K562 (cell line): ENCODE measurements at regions not wholly inside any gene's neighbourhood (a gene's known extent, or its start where the extent isn't known, plus 50 kb on each side); places are given as distances from the start of the nearest gene placed in this dataset.

Source experiments
- ATAC-seq: fragments of 200-7000 bp; cut with Tn5 transposase; 3 replicates; pipeline ENCODE4 v1.9.1; 2020; ENCODE audit warnings: moderate library complexity
- BruUV-seq: library from RNA; stranded (reverse); fragments of 400-500 nt; replicated peaks from 2 replicates; lab custom pipeline; 2021; lab: Mats Ljungman, UMichigan
- CTCF ChIA-PET: fragments of 300-600 bp; formaldehyde crosslinking; extraction: SDS; loops from one replicate; lab custom pipeline; 2021; ENCODE audit warnings: low intra/inter-chr PET ratio; lab: Yijun Ruan, JAX
- POLR2A ChIA-PET: fragments of 300-600, 350-650 bp; sonication (Branson Sonifier 250); formaldehyde crosslinking; extraction: SDS; loops from one replicate; lab custom pipeline; 2021; ENCODE audit warnings: antibody characterized with exemption, inconsistent platforms; lab: Yijun Ruan, JAX
- DNase-seq, 4 experiments: peaks; one replicate each; pipeline versions ENCODE4 v3.0.0 to v3.0.0-alpha.2; 2011 to 2018; ENCODE audit warnings: low spot score in 3 of 4, mixed read lengths in 3 of 4; ENCODE audit errors: extremely low read depth in 1 of 4
- FAIRE-seq: peaks from 2 replicates; lab custom pipeline; 2011; peaks lifted over from hg19 to GRCh38; lab: Jason Lieb, UNC
- H2AFZ ChIP-seq: 2 replicates; pipeline ENCODE4 v1.6.0; 2011; ENCODE audit warnings: low read depth, low read length, control low read depth, inconsistent platforms
- H3K27ac ChIP-seq: fragments of 200-600 bp; 3 replicates; pipeline ENCODE4 v1.8.0; 2011; ENCODE audit warnings: low read depth, mild to moderate bottlenecking, control low read depth, inconsistent platforms, low read length, moderate library complexity, mixed read lengths; ENCODE audit errors: extremely low read depth
- H3K27me3 ChIP-seq, 2 experiments: fragments of 300-600 bp in 1 of 2; 2 replicates in 1 of 2; 3 replicates in 1 of 2; pipeline versions ENCODE4 v1.6.0 to v1.8.0; 2011; ENCODE audit warnings: inconsistent platforms in 2 of 2, low read length in 2 of 2, mild to moderate bottlenecking in 1 of 2, mixed read lengths in 1 of 2, moderate library complexity in 1 of 2; ENCODE audit not compliant: control insufficient read depth in 2 of 2, insufficient read depth in 2 of 2
- H3K36me3 ChIP-seq: fragments of 300-600 bp; 3 replicates; pipeline ENCODE4 v1.8.0; 2011; ENCODE audit warnings: mild to moderate bottlenecking, low read length, inconsistent platforms; ENCODE audit not compliant: control insufficient read depth, insufficient read depth
- H3K4me1 ChIP-seq, 2 experiments: fragments of 200-600 bp in 1 of 2; replicated peaks in 1 of 2; 2 replicates in 1 of 2; 3 replicates in 1 of 2; pipeline versions ENCODE4 v1.5.1 to v1.8.0; 2011; ENCODE audit warnings: inconsistent platforms in 2 of 2, low read length in 2 of 2, mild to moderate bottlenecking in 1 of 2, mixed read lengths in 1 of 2, moderate library complexity in 1 of 2; ENCODE audit not compliant: control insufficient read depth in 2 of 2, insufficient read depth in 2 of 2
- H3K4me2 ChIP-seq: 2 replicates; pipeline ENCODE4 v1.6.1; 2011; ENCODE audit warnings: low read length, control low read depth, inconsistent platforms, mixed read lengths; ENCODE audit not compliant: insufficient read depth
- H3K4me3 ChIP-seq: fragments of 200-600 bp; sonication (generic), shearing (Covaris generic); 2 replicates; pipeline ENCODE4 v1.5.1; 2016; ENCODE audit warnings: control low read depth, inconsistent platforms
- H3K79me2 ChIP-seq: fragments of 200-600 bp; 3 replicates; pipeline ENCODE4 v1.8.0; 2011; ENCODE audit warnings: low read length, inconsistent platforms; ENCODE audit not compliant: control insufficient read depth, insufficient read depth
- H3K9ac ChIP-seq, 2 experiments: 2 replicates each; pipeline versions ENCODE4 v1.6.0 to v1.6.1; 2011; ENCODE audit warnings: low read depth in 2 of 2, low read length in 2 of 2, control low read depth in 1 of 2, inconsistent platforms in 1 of 2, mild to moderate bottlenecking in 1 of 2, mixed read lengths in 1 of 2; ENCODE audit not compliant: insufficient read depth in 1 of 2
- H3K9me1 ChIP-seq: one replicate; pipeline ENCODE4 v1.6.0; 2011; ENCODE audit warnings: inconsistent platforms, mild to moderate bottlenecking, low read length, moderate library complexity; ENCODE audit not compliant: control insufficient read depth, insufficient read depth
- H3K9me3 ChIP-seq: replicated peaks from 2 replicates; pipeline ENCODE4 v1.5.1; 2011; ENCODE audit warnings: low read depth, low read length, inconsistent platforms; ENCODE audit not compliant: control insufficient read depth, insufficient read depth
- H4K20me1 ChIP-seq: replicated peaks from 2 replicates; pipeline ENCODE4 v1.6.1; 2011; ENCODE audit warnings: low read length, inconsistent platforms, mixed read lengths; ENCODE audit not compliant: control insufficient read depth, insufficient read depth
- COPS2 ChIP-seq: fragments of 450-650 bp; conservative IDR thresholded peaks from 2 replicates; pipeline ENCODE4 v1.6.1; 2016; ENCODE audit warnings: mild to moderate bottlenecking, moderate library complexity
- ELF2 ChIP-seq: fragments of 250-450 bp; sonication (Bioruptor Pico); IDR thresholded peaks from 2 replicates; pipeline ENCODE4 v1.5.0; 2021; ENCODE audit warnings: mild to moderate bottlenecking
- KDM4B ChIP-seq, 2 experiments: fragments of 450-650 bp in 1 of 2; sonication (generic) in 1 of 2; IDR thresholded peaks; 2 replicates each; pipeline ENCODE4 v1.6.1; 2016 to 2017; ENCODE audit warnings: borderline replicate concordance in 2 of 2, antibody characterized with exemption in 1 of 2, low read depth in 1 of 2, mild to moderate bottlenecking in 1 of 2
- MNT ChIP-seq, 2 experiments: fragments of 450-650 bp; conservative IDR thresholded peaks; 2 replicates each; pipeline ENCODE4 v1.6.1; 2017; ENCODE audit warnings: mild to moderate bottlenecking in 2 of 2, moderate library complexity in 2 of 2
- MXI1 ChIP-seq: IDR thresholded peaks from 2 replicates; pipeline ENCODE4 v1.6.1; 2011; ENCODE audit warnings: low read depth, mild to moderate bottlenecking, improper control_type of control experiment, low read length
- PHB ChIP-seq: fragments of 250-450 bp; sonication (Bioruptor Pico); IDR thresholded peaks from 2 replicates; pipeline ENCODE4 v1.5.0; 2021
- RBM22 ChIP-seq: fragments of 200-400 bp; formaldehyde crosslinking; IDR thresholded peaks from 2 replicates; pipeline ENCODE4 v1.6.1; 2018; ENCODE audit warnings: low read length, low read depth; ENCODE audit not compliant: poor library complexity, severe bottlenecking
- RFX1 ChIP-seq: fragments of 450-650 bp; IDR thresholded peaks from 2 replicates; pipeline ENCODE4 v1.6.1; 2016; ENCODE audit warnings: mild to moderate bottlenecking, moderate library complexity
- SIN3B ChIP-seq: fragments of 450-650 bp; IDR thresholded peaks from 2 replicates; pipeline ENCODE4 v1.6.1; 2017; ENCODE audit warnings: low read depth, mild to moderate bottlenecking, moderate library complexity
- SP2 ChIP-seq: IDR thresholded peaks from 2 replicates; pipeline ENCODE4 v1.6.1; 2011; ENCODE audit warnings: mild to moderate bottlenecking, low read depth, low read length, moderate library complexity; ENCODE audit not compliant: poor library complexity, severe bottlenecking; ENCODE audit errors: extremely low read depth
- TCF7 ChIP-seq: sonication (generic); IDR thresholded peaks from 2 replicates; pipeline ENCODE4 v1.6.1; 2016; ENCODE audit warnings: antibody characterized with exemption, borderline replicate concordance
- U2AF2 ChIP-seq: fragments of 200-400 bp; formaldehyde crosslinking; optimal IDR thresholded peaks from 2 replicates; pipeline ENCODE3; 2017; ENCODE audit warnings: low read depth, mild to moderate bottlenecking, low read length
- ZEB2 ChIP-seq: fragments of 450-650 bp; IDR thresholded peaks from 2 replicates; pipeline ENCODE4 v1.6.1; 2016
- ZNF354B ChIP-seq: fragments of 250-450 bp; sonication (Bioruptor Pico); IDR thresholded peaks from 2 replicates; pipeline ENCODE4 v1.4.0; 2020
- ZNF766 ChIP-seq: fragments of 200-800 bp; sonication (Bioruptor generic); conservative IDR thresholded peaks from 2 replicates; pipeline ENCODE4 v1.6.1; 2016; ENCODE audit warnings: missing genetic modification characterization, missing compliant biosample characterization
- WGBS: fragments of 100-300 bp; shearing (Covaris generic); methylation state at CpG from one replicate; pipeline ENCODE4 v1.1.6; 2016; ENCODE audit warnings: low coverage, mixed read lengths; ENCODE audit not compliant: insufficient coverage; ENCODE audit errors: missing lambda C conversion rate; 5-methylcytosine and 5-hydroxymethylcytosine counted together
- in situ Hi-C: fragments of 300-500 bp; cut with MboI; formaldehyde crosslinking; loops from 4 replicates; pipeline ENCODE4 v1.15.0; 2018; ENCODE audit warnings: inconsistent platforms, mixed read lengths
- intact Hi-C: fragments of 100-400 bp; cut with micrococcal nuclease; formaldehyde crosslinking; loops from 2 replicates; pipeline ENCODE4 v1.14.2; 2022

DNA sequence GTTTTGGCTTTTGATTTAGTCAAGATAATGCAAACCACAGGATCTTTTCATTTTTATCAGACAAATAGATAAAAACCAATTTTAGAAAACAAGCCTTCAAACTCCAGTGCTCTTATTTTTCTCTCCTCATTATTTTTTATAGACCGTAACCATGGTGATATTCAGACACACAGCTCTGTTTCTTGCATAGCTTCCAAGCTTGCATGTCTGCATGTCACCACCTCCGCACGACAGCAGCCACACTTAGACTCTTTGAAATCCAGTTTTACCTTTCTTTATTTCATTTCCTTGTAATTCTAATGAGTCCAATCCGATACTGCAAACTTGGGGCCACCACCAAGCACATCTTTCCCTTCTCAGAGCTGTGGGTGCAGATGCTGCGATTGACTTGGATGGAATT lies 94.3 kb upstream of the GPM6A start:
- FAIRE-seq: no peak
- no peak for DNase-seq
- H3K4me1 ChIP-seq: no peaks in the 10 kb centered on the region
- TF ChIP-seq MNT (conservative IDR thresholded peaks at IDR 0.05): no peak
- peak; percentile 29; the same call in 1 of the 2 replicates for TF ChIP-seq RFX1
- ChIA-PET CTCF (no interaction called here), POLR2A (interaction anchor here (0.6 kb wide), 1 partner anchor 88 kb away, joined by 3 read pairs; no protein-coding TSS in a partner anchor)
- no peak overlapping the region for H2AFZ ChIP-seq
- no peaks in the 10 kb centered on the region for H4K20me1 ChIP-seq
- ATAC-seq: no peak
- no peak overlapping the region for H3K9ac ChIP-seq
- H3K27me3 ChIP-seq: no peaks in the 10 kb centered on the region
- no peak overlapping the region for H3K4me3 ChIP-seq
- no peaks in the 10 kb centered on the region for H3K79me2 ChIP-seq
- intact Hi-C loops: no loop called here
- H3K27ac ChIP-seq: no peak overlapping the region
- no peaks in the 10 kb centered on the region for H3K9me1 ChIP-seq
- in situ Hi-C loops: no loop called here
- H3K9me3 ChIP-seq: no peaks in the 10 kb centered on the region
- H3K36me3 ChIP-seq: no peaks in the 10 kb centered on the region
- H3K4me2 ChIP-seq: no peak overlapping the region
- 1% methylated on average over 5 of the region's 5 CpGs for WGBS
- BruUV-seq: no TSS peak

- 0% methylated on average over 3 of the region's 4 CpGs for WGBS
- FAIRE-seq (no peak), DNase-seq (no peak), ATAC-seq (no peak)
- in situ Hi-C loops (no loop called here), intact Hi-C loops (no loop called here)
- Histone ChIP-seq H3K79me2 (no peaks in the 10 kb centered on the region), H3K36me3 (no peaks in the 10 kb centered on the region), H3K4me1 (no peaks in the 10 kb centered on the region), H4K20me1 (no peaks in the 10 kb centered on the region), H2AFZ (no peak overlapping the region), H3K9me1 (no peaks in the 10 kb centered on the region), H3K9ac (no peak overlapping the region), H3K4me2 (no peak overlapping the region), H3K4me3 (no peak overlapping the region), H3K27me3 (no peaks in the 10 kb centered on the region), H3K9me3 (no peaks in the 10 kb centered on the region), H3K27ac (no peak overlapping the region)
- no TSS peak for BruUV-seq
- ChIA-PET CTCF (no interaction called here), POLR2A (no interaction called here)
- TF ChIP-seq COPS2 (no peak), SP2 (no peak), ELF2 (CRISPR knock-in tag) (no peak), ZNF766 (CRISPR knock-in tag) (no peak), KDM4B (IDR thresholded peaks at IDR 0.05; ENCODE audit: borderline replicate concordance in 2 of 2, low read depth in 1 of 2) (no peak), PHB (CRISPR knock-in tag) (no peak), ZEB2 (no peak), U2AF2 (no peak), RBM22 (no peak), MXI1 (no peak), ZNF354B (CRISPR knock-in tag) (no peak), SIN3B (no peak), TCF7 (no peak)
These were observed 98.6 kb upstream of the GPM6A start for GRCh38 chr4:175910700-175911099.
